Caco-2 (cell line): ENCODE measurements at regions not wholly inside any gene's neighbourhood (a gene's known extent, or its start where the extent isn't known, plus 50 kb on each side); places are given as distances from the start of the nearest gene placed in this dataset.

Experiments
- BruUV-seq: library from RNA; stranded (reverse); fragments of 400-500 nt; replicated peaks from 2 replicates; lab custom pipeline; 2021; lab: Mats Ljungman, UMichigan
- CTCF ChIA-PET: fragments of 300-600 bp; sonication (Branson Sonifier 250); formaldehyde crosslinking; loops from one replicate; lab custom pipeline; 2022; ENCODE audit warnings: antibody characterized with exemption; lab: Charles Lee
- POLR2A ChIA-PET: fragments of 300-600 bp; sonication (Branson Sonifier 250); formaldehyde crosslinking; loops from one replicate; lab custom pipeline; 2022; ENCODE audit warnings: antibody characterized with exemption; lab: Charles Lee
- DNase-seq, 2 experiments: peaks; one replicate each; pipeline versions ENCODE4 v3.0.0 to v3.0.0-alpha.2; 2020 to 2022
- H3K27me3 ChIP-seq: replicated peaks from 2 replicates; pipeline ENCODE4 v1.6.0; 2011; ENCODE audit warnings: low read length; ENCODE audit not compliant: control insufficient read depth, insufficient read depth
- H3K36me3 ChIP-seq: 2 replicates; pipeline ENCODE4 v1.5.1; 2011; ENCODE audit warnings: low read length; ENCODE audit not compliant: control insufficient read depth, insufficient read depth
- H3K4me1 ChIP-seq: fragments of 250-450 bp; sonication (Bioruptor Pico); 2 replicates; pipeline ENCODE4 v1.5.1; 2020; ENCODE audit warnings: mild to moderate bottlenecking
- H3K4me3 ChIP-seq: 2 replicates; pipeline ENCODE4 v1.5.1; 2011; ENCODE audit warnings: low read depth, mild to moderate bottlenecking, control low read depth, low read length
- H3K9me3 ChIP-seq: fragments of 250-450 bp; sonication (Bioruptor Pico); 2 replicates; pipeline ENCODE4 v1.5.1; 2020; ENCODE audit warnings: mild to moderate bottlenecking, moderate library complexity
- H3K27ac Mint-ChIP-seq: one replicate; pipeline ENCODE4 v1.8.0; 2022; ENCODE audit warnings: mixed read lengths; ENCODE audit not compliant: unreplicated experiment
- H3K27me3 Mint-ChIP-seq: one replicate; pipeline ENCODE4 v1.8.0; 2022; ENCODE audit warnings: mixed read lengths; ENCODE audit not compliant: insufficient read depth, unreplicated experiment
- H3K36me3 Mint-ChIP-seq: one replicate; pipeline ENCODE4 v1.8.0; 2022; ENCODE audit warnings: mild to moderate bottlenecking, mixed read lengths; ENCODE audit not compliant: insufficient read depth, unreplicated experiment
- H3K4me1 Mint-ChIP-seq: one replicate; pipeline ENCODE4 v1.8.0; 2022; ENCODE audit warnings: low read depth, mixed read lengths; ENCODE audit not compliant: unreplicated experiment
- H3K4me3 Mint-ChIP-seq: one replicate; pipeline ENCODE4 v1.8.0; 2022; ENCODE audit warnings: mild to moderate bottlenecking, moderate library complexity, mixed read lengths; ENCODE audit not compliant: unreplicated experiment
- H3K9me3 Mint-ChIP-seq: one replicate; pipeline ENCODE4 v1.8.0; 2022; ENCODE audit warnings: mixed read lengths; ENCODE audit not compliant: unreplicated experiment
- intact Hi-C: fragments of 100-400 bp; cut with micrococcal nuclease; formaldehyde crosslinking; loops from one replicate; pipeline ENCODE4 v1.10.0; 2022; ENCODE audit not compliant: unreplicated experiment
- TF ChIP-seq, protein P1 (sequence below), 2 experiments: fragments of 200-600 bp in 1 of 2; IDR thresholded peaks; 1 replicate in 1 of 2; 2 replicates in 1 of 2; pipeline versions ENCODE4 v1.5.1 to v1.8.0; 2011 to 2022; ENCODE audit warnings: antibody characterized with exemption in 1 of 2, control low read depth in 1 of 2, inconsistent platforms in 1 of 2, low read depth in 1 of 2, low read length in 1 of 2, mild to moderate bottlenecking in 1 of 2, moderate library complexity in 1 of 2; ENCODE audit not compliant: insufficient read depth in 1 of 2, severe bottlenecking in 1 of 2, unreplicated experiment in 1 of 2

DNA sequence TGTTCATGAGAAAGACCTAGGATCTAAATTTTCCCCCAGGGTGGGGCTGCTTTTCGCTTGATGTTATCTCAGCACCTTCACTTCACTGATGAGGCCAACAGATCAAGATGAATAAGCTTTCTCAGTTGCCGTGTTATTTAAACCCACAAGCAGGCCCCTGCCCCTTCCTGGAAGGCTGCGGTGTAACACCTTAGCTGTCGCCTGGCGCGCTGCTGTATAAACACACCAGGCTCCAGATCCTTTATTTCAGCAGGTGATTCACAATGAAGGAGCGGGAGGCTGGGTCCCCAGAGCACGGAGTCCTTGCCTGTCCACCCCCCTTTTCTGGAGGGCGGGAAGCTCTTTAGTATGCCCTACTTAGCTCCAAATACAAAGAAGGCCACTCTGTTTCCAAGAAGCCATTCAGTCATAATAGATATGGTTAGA is 515.4 kb downstream of the FUT8 start:
- no peaks in the 10 kb centered on the region for H3K9me3 ChIP-seq
- TF ChIP-seq, protein P1, sequence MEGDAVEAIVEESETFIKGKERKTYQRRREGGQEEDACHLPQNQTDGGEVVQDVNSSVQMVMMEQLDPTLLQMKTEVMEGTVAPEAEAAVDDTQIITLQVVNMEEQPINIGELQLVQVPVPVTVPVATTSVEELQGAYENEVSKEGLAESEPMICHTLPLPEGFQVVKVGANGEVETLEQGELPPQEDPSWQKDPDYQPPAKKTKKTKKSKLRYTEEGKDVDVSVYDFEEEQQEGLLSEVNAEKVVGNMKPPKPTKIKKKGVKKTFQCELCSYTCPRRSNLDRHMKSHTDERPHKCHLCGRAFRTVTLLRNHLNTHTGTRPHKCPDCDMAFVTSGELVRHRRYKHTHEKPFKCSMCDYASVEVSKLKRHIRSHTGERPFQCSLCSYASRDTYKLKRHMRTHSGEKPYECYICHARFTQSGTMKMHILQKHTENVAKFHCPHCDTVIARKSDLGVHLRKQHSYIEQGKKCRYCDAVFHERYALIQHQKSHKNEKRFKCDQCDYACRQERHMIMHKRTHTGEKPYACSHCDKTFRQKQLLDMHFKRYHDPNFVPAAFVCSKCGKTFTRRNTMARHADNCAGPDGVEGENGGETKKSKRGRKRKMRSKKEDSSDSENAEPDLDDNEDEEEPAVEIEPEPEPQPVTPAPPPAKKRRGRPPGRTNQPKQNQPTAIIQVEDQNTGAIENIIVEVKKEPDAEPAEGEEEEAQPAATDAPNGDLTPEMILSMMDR (IDR thresholded peaks at IDR 0.05; ENCODE audit: insufficient read depth in 1 of 2, low read depth in 1 of 2, low read length in 1 of 2, severe bottlenecking in 1 of 2, unreplicated experiment in 1 of 2) = no peak
- DNase-seq = no peak
- no peak overlapping the region for H3K4me3 Mint-ChIP-seq
- no peaks in the 10 kb centered on the region for H3K36me3 Mint-ChIP-seq
- BruUV-seq = no TSS peak
- no peaks in the 10 kb centered on the region for H3K9me3 Mint-ChIP-seq
- ChIA-PET POLR2A (no interaction called here), CTCF (no interaction called here)
- no peaks in the 10 kb centered on the region for H3K36me3 ChIP-seq
- intact Hi-C loops = no loop called here
- H3K27me3 Mint-ChIP-seq = peaks cover 13% of the 10 kb centered on the region
- H3K27me3 ChIP-seq = no peaks in the 10 kb centered on the region; the same call in 1 of the 2 replicates
- no peaks in the 10 kb centered on the region for H3K4me1 Mint-ChIP-seq
- no peak overlapping the region for H3K4me3 ChIP-seq
- no peak overlapping the region for H3K27ac Mint-ChIP-seq
- H3K4me1 ChIP-seq = no peaks in the 10 kb centered on the region

DNA sequence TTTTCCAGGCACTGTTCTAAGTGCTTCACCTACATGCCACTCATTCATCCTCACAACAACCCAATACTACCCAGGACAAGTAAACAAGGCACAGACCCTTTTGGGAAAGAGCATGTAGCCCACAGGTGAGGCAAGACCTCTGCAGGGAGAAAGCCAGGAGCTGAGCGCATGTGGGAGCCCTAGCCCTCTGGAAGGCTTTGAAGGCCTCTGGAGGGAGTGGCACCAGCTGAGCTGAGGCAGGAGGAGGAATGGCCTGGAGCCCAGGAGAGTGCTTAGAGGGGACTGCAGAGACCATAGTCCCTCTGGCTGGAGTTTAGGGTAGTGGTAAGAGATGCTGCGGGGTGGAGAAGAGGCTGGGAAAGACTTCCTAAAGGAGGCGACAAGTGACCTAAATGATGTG is 516.5 kb downstream of the FUT8 start:
- CTCF ChIA-PET = no interaction called here
- peaks cover 11% of the 10 kb centered on the region for H3K27me3 Mint-ChIP-seq

DNA sequence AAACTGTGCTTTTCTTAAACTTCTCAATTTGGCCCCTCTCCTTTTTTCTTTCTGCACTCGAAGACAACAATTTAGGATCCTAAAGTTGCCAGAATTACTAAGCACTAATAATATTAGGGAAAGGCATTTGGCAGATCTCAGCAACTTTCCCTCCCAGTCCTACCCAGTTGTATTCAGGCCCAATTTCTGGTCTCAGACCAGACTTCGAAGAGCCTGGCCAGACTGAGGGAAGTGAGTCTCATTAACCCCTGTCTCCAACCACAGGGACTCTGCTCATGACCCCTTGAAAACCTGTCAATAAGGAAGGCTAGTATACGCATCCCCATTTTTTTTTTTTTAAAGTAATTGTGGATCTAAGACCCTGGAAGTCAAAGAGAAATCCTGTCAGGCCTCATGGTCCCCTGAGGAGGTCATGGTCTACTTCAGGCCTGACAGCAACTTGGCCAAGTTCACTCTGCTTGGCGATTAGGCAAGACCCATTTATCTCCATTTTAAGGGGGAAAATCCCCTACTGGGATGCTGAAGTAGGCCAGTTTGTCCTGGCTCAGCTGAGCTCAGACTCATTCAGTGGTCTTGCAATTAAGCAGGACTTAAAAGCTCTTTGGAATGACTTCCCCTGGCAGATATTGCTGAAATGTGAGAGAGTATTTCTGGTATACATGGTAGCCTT is 521.0 kb downstream of the FUT8 start:
- intact Hi-C loops = no loop called here
- no peak for DNase-seq
- no peaks in the 10 kb centered on the region for H3K4me1 ChIP-seq
- Mint-ChIP-seq H3K36me3 (no peaks in the 10 kb centered on the region), H3K4me1 (no peaks in the 10 kb centered on the region), H3K4me3 (no peak overlapping the region), H3K27me3 (peaks cover 12% of the 10 kb centered on the region), H3K9me3 (no peaks in the 10 kb centered on the region), H3K27ac (no peak overlapping the region)
- TF ChIP-seq, protein P1 (IDR thresholded peaks at IDR 0.05; ENCODE audit: insufficient read depth in 1 of 2, low read depth in 1 of 2, low read length in 1 of 2, severe bottlenecking in 1 of 2, unreplicated experiment in 1 of 2) = no peak
- no TSS peak for BruUV-seq
- no peak overlapping the region for H3K4me3 ChIP-seq
- H3K36me3 ChIP-seq = no peaks in the 10 kb centered on the region
- no peaks in the 10 kb centered on the region for H3K9me3 ChIP-seq
- ChIA-PET CTCF (no interaction called here), POLR2A (no interaction called here)
- H3K27me3 ChIP-seq = no peaks in the 10 kb centered on the region

More for the DNA sequence above, 516.5 kb downstream of the FUT8 start:
- Mint-ChIP-seq H3K27ac (peak overlapping the region; percentile 46), H3K9me3 (no peaks in the 10 kb centered on the region), H3K36me3 (no peaks in the 10 kb centered on the region), H3K4me1 (no peaks in the 10 kb centered on the region), H3K4me3 (no peak overlapping the region)
- TF ChIP-seq, protein P1 (IDR thresholded peaks at IDR 0.05; ENCODE audit: insufficient read depth in 1 of 2, low read depth in 1 of 2, low read length in 1 of 2, severe bottlenecking in 1 of 2, unreplicated experiment in 1 of 2) = no peak
- Histone ChIP-seq H3K4me3 (no peak overlapping the region), H3K9me3 (no peaks in the 10 kb centered on the region), H3K36me3 (no peaks in the 10 kb centered on the region), H3K4me1 (no peaks in the 10 kb centered on the region), H3K27me3 (no peaks in the 10 kb centered on the region)
- BruUV-seq = no TSS peak
- POLR2A ChIA-PET = no interaction called here
- no peak for DNase-seq
- intact Hi-C loops = no loop called here
